Choroid plexus epithelial cell (primary cell): ENCODE measurements at regions not wholly inside any gene's neighbourhood (a gene's known extent, or its start where the extent isn't known, plus 50 kb on each side); places are given as distances from the start of the nearest gene placed in this dataset.

Experiments used
- DNase-seq: peaks from one replicate; pipeline ENCODE4 v3.0.0-alpha.2; 2010; ENCODE audit warnings: low read depth
- H3K4me3 ChIP-seq: 2 replicates; pipeline ENCODE4 v1.5.1; 2011; ENCODE audit warnings: low read depth, mild to moderate bottlenecking, control low read depth, low read length, moderate library complexity
- CTCF ChIP-seq: conservative IDR thresholded peaks from 2 replicates; pipeline ENCODE4 v1.5.1; 2011; ENCODE audit warnings: low read depth, mild to moderate bottlenecking, control low read depth, inconsistent platforms, low read length, moderate library complexity

GRCh38 chr1:209132736-209133467 lies 450.6 kb upstream of the CAMK1G start:
- no peak for TF ChIP-seq CTCF
- no peak overlapping the region for H3K4me3 ChIP-seq
- DNase-seq, result no peak

GRCh38 chr1:209134001-209134400 lies 449.5 kb upstream of the CAMK1G start:
- TF ChIP-seq CTCF, result no peak
- H3K4me3 ChIP-seq, result no peak overlapping the region
- no peak for DNase-seq

- no peak for DNase-seq
- no peak overlapping the region for H3K4me3 ChIP-seq
- no peak for TF ChIP-seq CTCF
Observed at GRCh38 chr1:209143916-209144315, 439.6 kb upstream of the CAMK1G start.

GRCh38 chr1:209150114-209150513 lies 433.4 kb upstream of the CAMK1G start:
- peak; percentile 33 for DNase-seq
- H3K4me3 ChIP-seq, result no peak overlapping the region
- no peak for TF ChIP-seq CTCF

- DNase-seq, result no peak
- no peak overlapping the region for H3K4me3 ChIP-seq
- no peak for TF ChIP-seq CTCF
Observed at GRCh38 chr1:209153411-209153810, 430.1 kb upstream of the CAMK1G start.

GRCh38 chr1:209154912-209155311 lies 428.6 kb upstream of the CAMK1G start:
- no peak for TF ChIP-seq CTCF
- no peak overlapping the region for H3K4me3 ChIP-seq
- DNase-seq, result no peak

GRCh38 chr1:209155546-209155945 lies 428.0 kb upstream of the CAMK1G start:
- no peak for DNase-seq
- no peak overlapping the region for H3K4me3 ChIP-seq
- TF ChIP-seq CTCF, result no peak
